HL-60 (cell line): ENCODE measurements at regions not wholly inside any gene's neighbourhood (a gene's known extent, or its start where the extent isn't known, plus 50 kb on each side); places are given as distances from the start of the nearest gene placed in this dataset.

ENCODE experiments used
- DNase-seq, 2 experiments: peaks; one replicate each; pipeline ENCODE4 v3.0.0-alpha.2; 2010 to 2020; ENCODE audit warnings: low read depth in 1 of 2, low spot score in 1 of 2
- H3K27ac ChIP-seq: fragments of 250-450 bp; sonication (Bioruptor Pico); replicated peaks from 2 replicates; pipeline ENCODE4 v1.5.1; 2020; ENCODE audit warnings: mild to moderate bottlenecking, moderate library complexity
- H3K27me3 ChIP-seq: fragments of 250-450 bp; sonication (Bioruptor Pico); 2 replicates; pipeline ENCODE4 v1.5.1; 2021; ENCODE audit warnings: mild to moderate bottlenecking, moderate library complexity; ENCODE audit not compliant: insufficient read depth, poor library complexity, severe bottlenecking
- H3K4me3 ChIP-seq: replicated peaks from 2 replicates; pipeline ENCODE4 v1.5.1; 2011; ENCODE audit warnings: mild to moderate bottlenecking, control low read depth, low read length; ENCODE audit not compliant: insufficient read depth
- GABPA ChIP-seq: IDR thresholded peaks from 2 replicates; pipeline ENCODE4 v1.6.1; 2012; ENCODE audit warnings: low read depth
- POLR2AphosphoS5 ChIP-seq: IDR thresholded peaks from 2 replicates; pipeline ENCODE4 v1.6.1; 2012; ENCODE audit warnings: low read depth
- REST ChIP-seq: IDR thresholded peaks from 2 replicates; pipeline ENCODE4 v1.6.1; 2012; ENCODE audit warnings: low read depth; ENCODE audit not compliant: insufficient replicate concordance
- SPI1 ChIP-seq: IDR thresholded peaks from 2 replicates; pipeline ENCODE4 v1.6.1; 2012; ENCODE audit warnings: low read depth, mild to moderate bottlenecking, borderline replicate concordance
- TF ChIP-seq, protein P1 (sequence below): IDR thresholded peaks from one replicate; pipeline ENCODE4 v1.5.1; 2011; ENCODE audit warnings: low read length, control low read depth, inconsistent platforms; ENCODE audit not compliant: insufficient read depth

DNA sequence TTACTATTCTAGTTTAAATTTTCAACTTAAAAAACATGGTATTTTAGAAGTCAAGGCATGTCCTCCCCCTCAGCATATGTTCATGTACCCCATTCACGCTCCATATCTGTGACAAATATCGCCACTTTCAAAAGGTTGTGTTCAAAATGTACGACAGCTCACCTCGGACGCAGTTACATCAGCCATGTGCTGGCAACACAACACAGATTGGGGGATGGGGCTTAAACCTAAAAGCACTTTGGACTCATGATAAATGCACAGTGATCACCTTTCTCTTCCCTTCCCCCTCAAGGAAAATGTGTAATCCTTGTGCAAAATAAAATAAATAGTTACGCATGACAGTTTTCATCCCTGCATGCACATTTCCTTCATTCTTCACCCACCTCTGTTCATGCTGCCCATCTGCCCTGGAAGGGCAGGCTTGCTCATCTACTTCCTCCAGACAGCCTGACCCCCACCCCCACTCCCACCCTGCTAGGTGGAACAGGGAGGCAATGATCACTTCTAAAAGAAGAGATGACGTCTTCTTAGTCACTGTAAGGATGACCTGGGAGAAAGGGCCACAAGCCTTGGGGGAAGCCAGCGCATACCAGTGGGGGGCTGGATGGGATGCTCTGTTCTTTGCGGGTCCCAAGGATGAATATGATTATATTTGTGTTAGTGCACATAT lies 271.4 kb upstream of the SEMA6D start:
- peaks cover 2% of the 10 kb centered on the region for H3K27me3 ChIP-seq
- H3K27ac ChIP-seq, result no peak overlapping the region
- DNase-seq, result no peak
- TF ChIP-seq POLR2AphosphoS5, result no peak
- no peak for TF ChIP-seq GABPA
- no peak for TF ChIP-seq SPI1
- TF ChIP-seq, protein P1, sequence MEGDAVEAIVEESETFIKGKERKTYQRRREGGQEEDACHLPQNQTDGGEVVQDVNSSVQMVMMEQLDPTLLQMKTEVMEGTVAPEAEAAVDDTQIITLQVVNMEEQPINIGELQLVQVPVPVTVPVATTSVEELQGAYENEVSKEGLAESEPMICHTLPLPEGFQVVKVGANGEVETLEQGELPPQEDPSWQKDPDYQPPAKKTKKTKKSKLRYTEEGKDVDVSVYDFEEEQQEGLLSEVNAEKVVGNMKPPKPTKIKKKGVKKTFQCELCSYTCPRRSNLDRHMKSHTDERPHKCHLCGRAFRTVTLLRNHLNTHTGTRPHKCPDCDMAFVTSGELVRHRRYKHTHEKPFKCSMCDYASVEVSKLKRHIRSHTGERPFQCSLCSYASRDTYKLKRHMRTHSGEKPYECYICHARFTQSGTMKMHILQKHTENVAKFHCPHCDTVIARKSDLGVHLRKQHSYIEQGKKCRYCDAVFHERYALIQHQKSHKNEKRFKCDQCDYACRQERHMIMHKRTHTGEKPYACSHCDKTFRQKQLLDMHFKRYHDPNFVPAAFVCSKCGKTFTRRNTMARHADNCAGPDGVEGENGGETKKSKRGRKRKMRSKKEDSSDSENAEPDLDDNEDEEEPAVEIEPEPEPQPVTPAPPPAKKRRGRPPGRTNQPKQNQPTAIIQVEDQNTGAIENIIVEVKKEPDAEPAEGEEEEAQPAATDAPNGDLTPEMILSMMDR, result no peak
- TF ChIP-seq REST, result no peak
- H3K4me3 ChIP-seq, result no peak overlapping the region

DNA sequence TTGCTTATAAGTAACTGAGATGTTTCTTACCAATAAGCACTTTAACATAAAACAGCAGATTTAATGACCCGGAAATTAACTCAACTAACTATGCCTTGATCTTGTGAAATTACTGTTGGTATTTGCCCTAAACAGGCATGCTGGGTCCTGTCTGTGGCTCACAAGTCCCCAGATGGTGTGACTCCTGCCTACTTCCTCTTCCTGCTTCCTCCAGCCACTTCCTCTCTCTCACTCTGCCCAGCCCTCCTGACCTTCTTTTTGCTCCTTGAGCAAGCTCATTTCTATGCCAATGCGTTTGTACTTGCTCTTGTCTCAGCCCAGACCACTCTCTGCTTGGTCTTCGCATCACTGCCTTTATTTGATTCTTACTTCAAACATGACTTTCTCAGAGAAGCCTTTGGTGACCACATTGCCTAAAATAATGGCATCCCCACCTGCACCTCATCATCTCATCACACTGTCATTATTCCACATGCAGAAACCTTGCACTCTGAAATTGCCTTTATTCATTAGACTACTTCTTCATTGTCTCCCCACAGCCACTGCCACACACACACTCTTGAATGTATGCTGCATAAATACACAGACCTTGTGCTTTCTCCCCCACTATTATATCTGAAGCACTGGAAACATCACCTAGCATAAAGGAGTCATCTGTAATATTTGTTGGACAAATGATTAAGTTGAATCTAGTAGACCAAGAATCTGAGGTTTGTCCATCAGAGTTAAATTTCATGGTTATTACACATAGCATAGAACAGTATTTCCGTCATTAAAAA lies 256.3 kb upstream of the SEMA6D start:
- DNase-seq, result peak; percentile 71 to 74
- TF ChIP-seq POLR2AphosphoS5 (no peak), GABPA (peak; percentile 55; the same call in 1 of the 2 replicates), SPI1 (peak; percentile 92)
- Histone ChIP-seq H3K27ac (no peak overlapping the region), H3K27me3 (no peaks in the 10 kb centered on the region), H3K4me3 (no peak overlapping the region)

GRCh38 chr15:47461652-47462141 lies 255.6 kb upstream of the SEMA6D start:
- no peak overlapping the region for H3K27ac ChIP-seq
- H3K4me3 ChIP-seq, result no peak overlapping the region
- no peaks in the 10 kb centered on the region for H3K27me3 ChIP-seq
- TF ChIP-seq, protein P1, result no peak
- TF ChIP-seq GABPA, result no peak
- DNase-seq, result no peak

DNA sequence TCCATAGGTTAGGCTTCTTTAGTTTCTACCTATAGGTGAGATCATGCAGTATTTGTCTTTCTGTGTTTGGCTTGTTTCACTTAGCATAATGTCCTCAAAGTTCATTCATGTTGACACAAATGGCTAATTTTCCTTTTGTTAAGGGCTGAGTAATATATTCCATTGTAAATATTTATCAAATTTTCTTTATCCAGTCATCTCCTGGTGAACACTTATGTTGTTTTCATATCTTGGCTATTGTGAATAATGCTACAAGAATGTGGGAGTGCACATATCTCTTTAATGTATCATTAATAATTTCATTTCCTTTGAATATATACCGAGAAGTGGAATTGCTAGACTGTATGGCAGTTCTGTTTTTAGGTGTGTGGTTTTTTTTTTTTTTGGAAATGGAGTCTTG lies 250.9 kb upstream of the SEMA6D start:
- H3K27me3 ChIP-seq, result no peaks in the 10 kb centered on the region
- no peak for DNase-seq
- TF ChIP-seq POLR2AphosphoS5, result no peak
- no peak for TF ChIP-seq GABPA
- no peak for TF ChIP-seq REST
- TF ChIP-seq, protein P1, result no peak
- TF ChIP-seq SPI1, result no peak

More for the DNA sequence above, 250.9 kb upstream of the SEMA6D start:
- no peak overlapping the region for H3K4me3 ChIP-seq
- no peak overlapping the region for H3K27ac ChIP-seq
